Ascending aorta (tissue), 2 donors: ENCODE measurements at regions not wholly inside any gene's neighbourhood (a gene's known extent, or its start where the extent isn't known, plus 50 kb on each side); places are given as distances from the start of the nearest gene placed in this dataset.

Experiments
- DNase-seq, 2 donors: peaks; one replicate each; pipeline ENCODE4 v3.0.0-alpha.2; 2019; ENCODE audit warnings: low spot score in 2 of 2
- H3K27ac ChIP-seq, 2 donors: fragments of 200-600 bp; sonication (generic); one replicate each; pipeline ENCODE4 v1.5.1; 2016 to 2017; ENCODE audit warnings: mild to moderate bottlenecking in 1 of 2
- H3K27me3 ChIP-seq: fragments of 200-600 bp; sonication (generic); one replicate; pipeline ENCODE4 v1.5.1; 2017
- H3K36me3 ChIP-seq, 2 donors: fragments of 200-600 bp; sonication (generic); one replicate each; pipeline ENCODE4 v1.5.1; 2016
- H3K4me1 ChIP-seq, 2 donors: fragments of 200-600 bp; sonication (generic); one replicate each; pipeline ENCODE4 v1.5.1; 2016 to 2017; ENCODE audit warnings: mild to moderate bottlenecking in 1 of 2
- H3K4me3 ChIP-seq, 2 donors: fragments of 200-600 bp; sonication (generic); one replicate each; pipeline ENCODE4 v1.5.1; 2016 to 2017; ENCODE audit warnings: mild to moderate bottlenecking in 1 of 2
- H3K9me3 ChIP-seq, 2 donors: fragments of 200-600 bp; sonication (generic); one replicate each; pipeline ENCODE4 v1.5.1; 2016
- CTCF ChIP-seq, 3 experiments: fragments of 200-600 bp in 2 of 3; fragments of 450-650 bp in 1 of 3; sonication (generic) in 2 of 3; IDR thresholded peaks; one replicate each; pipeline ENCODE4 v1.5.1; 2016 to 2019; ENCODE audit warnings: antibody characterized with exemption in 3 of 3, mild to moderate bottlenecking in 1 of 3, moderate library complexity in 1 of 3
- intact Hi-C: fragments of 100-400 bp; cut with DNase I; formaldehyde crosslinking; loops from one replicate; pipeline ENCODE4 v1.15.1; 2023

DNA sequence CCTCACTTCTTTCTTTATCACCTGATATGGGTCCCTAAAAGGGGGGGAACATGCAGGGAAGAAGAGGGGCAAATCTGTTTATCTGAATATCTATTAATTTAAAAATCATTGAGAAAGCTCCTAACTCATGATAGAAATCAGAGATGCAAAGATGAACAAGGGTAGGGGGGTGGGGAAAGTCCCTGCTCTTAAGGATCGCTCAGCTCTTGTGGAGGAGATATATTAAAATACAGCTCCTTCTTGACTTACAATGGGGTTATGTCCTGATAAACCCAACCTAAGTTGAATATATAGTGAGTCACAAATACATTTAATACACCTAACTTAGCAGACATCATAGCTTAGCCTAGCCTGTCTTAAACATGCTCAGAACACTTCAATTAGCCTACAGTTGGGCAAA lies 237.5 kb downstream of the MAF start:
- intact Hi-C loops: no loop called here
- Histone ChIP-seq H3K27ac (no peak overlapping the region), H3K27me3 (no peaks in the 10 kb centered on the region), H3K4me1 (no peaks in the 10 kb centered on the region), H3K9me3 (no peaks in the 10 kb centered on the region), H3K36me3 (no peaks in the 10 kb centered on the region), H3K4me3 (no peak overlapping the region)
- no peak for DNase-seq
- no peak for TF ChIP-seq CTCF (IDR thresholded peaks at IDR 0.05)

- no peaks in the 10 kb centered on the region for H3K27me3 ChIP-seq
- H3K27ac ChIP-seq: no peak overlapping the region
- H3K9me3 ChIP-seq: no peaks in the 10 kb centered on the region
- H3K36me3 ChIP-seq: no peaks in the 10 kb centered on the region
- no peaks in the 10 kb centered on the region for H3K4me1 ChIP-seq
- TF ChIP-seq CTCF (IDR thresholded peaks at IDR 0.05): no peak
- H3K4me3 ChIP-seq: no peak overlapping the region
- intact Hi-C loops: no loop called here
- DNase-seq: no peak
Measured at GRCh38 chr16:79362300-79362970, 238.1 kb downstream of the MAF start.

DNA sequence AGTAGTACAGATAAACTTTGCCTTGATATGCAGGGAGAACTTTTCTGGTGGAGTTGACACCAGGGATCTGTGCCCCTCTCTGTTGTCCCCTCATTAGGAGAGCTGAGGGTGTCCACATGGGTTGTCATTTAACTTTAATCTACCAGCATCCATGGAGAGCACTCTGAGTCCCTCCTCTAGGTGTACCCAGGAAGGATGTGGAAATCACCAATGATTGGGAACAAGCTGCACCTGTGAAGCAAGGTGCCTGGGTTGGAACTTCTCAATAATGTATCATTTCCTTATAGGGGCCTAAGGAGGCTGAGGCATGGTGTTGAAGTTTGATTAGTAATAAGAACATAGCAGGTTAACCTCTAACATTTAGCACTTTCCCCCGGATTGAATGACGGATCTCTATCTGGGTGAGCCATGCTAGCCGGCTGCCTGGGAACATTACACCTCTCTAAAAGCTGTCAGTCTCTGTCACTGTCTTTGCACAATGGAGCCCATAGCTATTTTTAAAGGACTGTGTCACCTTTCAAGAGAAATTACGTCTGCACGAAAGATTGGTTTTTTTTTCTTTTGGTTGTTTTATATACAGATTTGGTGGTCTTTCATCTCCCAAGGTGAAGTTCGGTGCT lies 239.3 kb downstream of the MAF start:
- H3K4me1 ChIP-seq: no peaks in the 10 kb centered on the region
- no peaks in the 10 kb centered on the region for H3K36me3 ChIP-seq
- TF ChIP-seq CTCF (IDR thresholded peaks at IDR 0.05): no peak
- intact Hi-C loops: no loop called here
- no peak overlapping the region for H3K27ac ChIP-seq
- H3K27me3 ChIP-seq: no peaks in the 10 kb centered on the region
- no peaks in the 10 kb centered on the region for H3K9me3 ChIP-seq
- no peak for DNase-seq
- H3K4me3 ChIP-seq: no peak overlapping the region

- intact Hi-C loops: no loop called here
- DNase-seq: no peak
- Histone ChIP-seq H3K27me3 (no peaks in the 10 kb centered on the region), H3K9me3 (no peaks in the 10 kb centered on the region), H3K4me1 (no peaks in the 10 kb centered on the region), H3K4me3 (no peak overlapping the region), H3K27ac (no peak overlapping the region), H3K36me3 (no peaks in the 10 kb centered on the region)
- TF ChIP-seq CTCF (IDR thresholded peaks at IDR 0.05): no peak
Measured at GRCh38 chr16:79360267-79360666, 240.3 kb downstream of the MAF start.

DNA sequence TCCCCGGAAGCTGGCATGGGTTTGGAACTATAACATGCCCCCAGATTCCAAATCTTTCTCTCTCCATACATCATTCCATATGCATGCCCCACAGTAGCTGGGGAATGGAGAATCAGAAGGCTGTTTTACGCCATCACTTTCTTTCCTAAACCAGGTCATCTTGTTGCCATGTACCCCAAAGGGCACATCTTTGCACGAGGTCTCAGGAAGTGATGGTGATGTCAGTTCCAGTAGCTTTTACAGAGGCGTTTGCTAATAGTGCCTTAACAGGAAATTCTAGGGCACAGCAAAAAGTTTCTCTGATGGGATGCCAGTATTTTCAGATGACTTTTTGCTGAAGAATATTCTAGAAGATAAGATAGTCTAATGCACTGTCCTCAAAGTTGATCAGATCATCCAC lies 241.5 kb downstream of the MAF start:
- no peak for TF ChIP-seq CTCF (IDR thresholded peaks at IDR 0.05)
- no peak for DNase-seq
- Histone ChIP-seq H3K4me3 (no peak overlapping the region), H3K27ac (no peak overlapping the region), H3K27me3 (no peaks in the 10 kb centered on the region), H3K36me3 (no peaks in the 10 kb centered on the region), H3K4me1 (no peaks in the 10 kb centered on the region), H3K9me3 (no peaks in the 10 kb centered on the region)
- intact Hi-C loops: no loop called here
